Neuronal stem cell (in vitro differentiated cells): ENCODE measurements at regions not wholly inside any gene's neighbourhood (a gene's known extent, or its start where the extent isn't known, plus 50 kb on each side); places are given as distances from the start of the nearest gene placed in this dataset.

Experiments
- DNase-seq: peaks from one replicate; pipeline ENCODE4 v3.0.0-alpha.2; 2013; ENCODE audit warnings: low spot score
- H2AFZ ChIP-seq: one replicate; pipeline ENCODE4 v1.6.1; 2013; ENCODE audit warnings: mild to moderate bottlenecking, low read length, inconsistent platforms
- H2AK5ac ChIP-seq: 2 replicates; pipeline ENCODE4 v1.6.1; 2013; ENCODE audit warnings: low read depth, mild to moderate bottlenecking, inconsistent platforms, low read length, moderate library complexity, mixed read lengths
- H2BK120ac ChIP-seq: 2 replicates; pipeline ENCODE4 v1.6.1; 2013; ENCODE audit warnings: low read depth, mild to moderate bottlenecking, inconsistent platforms, low read length, moderate library complexity, mixed read lengths
- H2BK12ac ChIP-seq: one replicate; pipeline ENCODE4 v1.6.1; 2013; ENCODE audit warnings: low read length, inconsistent platforms
- H2BK15ac ChIP-seq: 2 replicates; pipeline ENCODE4 v1.6.1; 2013; ENCODE audit warnings: mild to moderate bottlenecking, low read length, inconsistent platforms, mixed read lengths
- H2BK5ac ChIP-seq: one replicate; pipeline ENCODE4 v1.6.1; 2013; ENCODE audit warnings: inconsistent platforms, mild to moderate bottlenecking, low read length, moderate library complexity
- H3K14ac ChIP-seq: one replicate; pipeline ENCODE4 v1.6.1; 2013; ENCODE audit warnings: low read length, inconsistent platforms
- H3K18ac ChIP-seq: 2 replicates; pipeline ENCODE4 v1.6.1; 2013; ENCODE audit warnings: low read length, inconsistent platforms
- H3K23ac ChIP-seq: 2 replicates; pipeline ENCODE4 v1.6.1; 2013; ENCODE audit warnings: low read depth, mild to moderate bottlenecking, mixed read lengths, low read length, inconsistent platforms; ENCODE audit not compliant: poor library complexity
- H3K27ac ChIP-seq: replicated peaks from 3 replicates; pipeline ENCODE4 v1.5.1; 2013; ENCODE audit warnings: low read length, inconsistent platforms
- H3K27me3 ChIP-seq, 3 experiments: 2 replicates each; pipeline ENCODE4 v1.6.1; 2013; ENCODE audit warnings: low read length in 3 of 3, mild to moderate bottlenecking in 2 of 3, inconsistent platforms in 1 of 3, low read depth in 1 of 3, mixed read lengths in 1 of 3, moderate library complexity in 1 of 3; ENCODE audit not compliant: control insufficient read depth in 3 of 3, insufficient read depth in 3 of 3
- H3K36me3 ChIP-seq, 2 donors: replicated peaks in 1 of 2; 2 replicates each; pipeline ENCODE4 v1.6.1; 2013; ENCODE audit warnings: low read length in 2 of 2; ENCODE audit not compliant: control insufficient read depth in 2 of 2, insufficient read depth in 2 of 2
- H3K4ac ChIP-seq: 2 replicates; pipeline ENCODE4 v1.6.1; 2013; ENCODE audit warnings: inconsistent platforms, mild to moderate bottlenecking, low read length, moderate library complexity
- H3K4me1 ChIP-seq, 2 donors: 1 replicate in 1 of 2; 2 replicates in 1 of 2; pipeline ENCODE4 v1.6.1; 2013; ENCODE audit warnings: low read length in 2 of 2, low read depth in 1 of 2; ENCODE audit not compliant: control insufficient read depth in 2 of 2, insufficient read depth in 1 of 2
- H3K4me2 ChIP-seq: one replicate; pipeline ENCODE4 v1.6.1; 2013; ENCODE audit warnings: mild to moderate bottlenecking, low read length, inconsistent platforms; ENCODE audit not compliant: insufficient read depth, poor library complexity, severe bottlenecking
- H3K4me3 ChIP-seq, 2 donors: 2 replicates each; pipeline ENCODE4 v1.5.1; 2013; ENCODE audit warnings: low read length in 2 of 2, mild to moderate bottlenecking in 2 of 2, inconsistent platforms in 1 of 2, moderate library complexity in 1 of 2
- H3K79me1 ChIP-seq: one replicate; pipeline ENCODE4 v1.6.1; 2013; ENCODE audit warnings: low read depth, mild to moderate bottlenecking, inconsistent platforms, low read length, moderate library complexity
- H3K9ac ChIP-seq: one replicate; pipeline ENCODE4 v1.6.1; 2013; ENCODE audit warnings: mild to moderate bottlenecking, low read depth, low read length, inconsistent platforms; ENCODE audit not compliant: poor library complexity
- H3K9me3 ChIP-seq, 2 donors: replicated peaks in 1 of 2; 2 replicates each; pipeline versions ENCODE3 to v1.6.1; 2013; ENCODE audit warnings: low read length in 2 of 2, mild to moderate bottlenecking in 2 of 2, inconsistent platforms in 1 of 2, low read depth in 1 of 2, mixed read lengths in 1 of 2, moderate library complexity in 1 of 2; ENCODE audit not compliant: control insufficient read depth in 2 of 2, insufficient read depth in 1 of 2
- H4K8ac ChIP-seq: one replicate; pipeline ENCODE4 v1.6.1; 2013; ENCODE audit warnings: low read depth, mild to moderate bottlenecking, inconsistent platforms, low read length, moderate library complexity
- H4K91ac ChIP-seq: one replicate; pipeline ENCODE4 v1.6.1; 2013; ENCODE audit warnings: low read length, low read depth, mild to moderate bottlenecking, inconsistent platforms; ENCODE audit not compliant: poor library complexity
- WGBS, 2 donors: extraction: QIAGEN DNeasy Blood & Tissue Kit; methylation state at CpG; one replicate each; pipeline ENCODE4 v1.1.7; 2013; ENCODE audit warnings: missing lambda C conversion rate in 2 of 2, mixed read lengths in 1 of 2; ENCODE audit not compliant: insufficient read length in 2 of 2, insufficient replicate concordance in 1 of 2; ENCODE audit errors: extremely low coverage in 2 of 2; 5-methylcytosine and 5-hydroxymethylcytosine counted together

- H3K4me1 ChIP-seq: peaks cover 0 to 2% of the 10 kb centered on the region in 2 donors
- H3K23ac ChIP-seq: no peak overlapping the region
- H3K9me3 ChIP-seq: no peaks in the 10 kb centered on the region
- H4K8ac ChIP-seq: no peak overlapping the region
- no peaks in the 10 kb centered on the region for H3K36me3 ChIP-seq
- H2AFZ ChIP-seq: no peak overlapping the region
- H2BK12ac ChIP-seq: no peak overlapping the region
- H3K4me2 ChIP-seq: no peak overlapping the region
- H2BK15ac ChIP-seq: no peak overlapping the region
- DNase-seq: no peak
- no peak overlapping the region for H3K14ac ChIP-seq
- no peak overlapping the region for H4K91ac ChIP-seq
- WGBS, 2 donors: no CpG with 5 or more reads among the region's 2 CpGs
- H3K27ac ChIP-seq: no peak overlapping the region
- H3K4ac ChIP-seq: no peak overlapping the region
- no peak overlapping the region for H2AK5ac ChIP-seq
- H3K79me1 ChIP-seq: no peaks in the 10 kb centered on the region
- no peak overlapping the region for H3K9ac ChIP-seq
- H3K18ac ChIP-seq: no peak overlapping the region
- no peak overlapping the region for H2BK120ac ChIP-seq
- H3K27me3 ChIP-seq: no peaks in the 10 kb centered on the region
- H3K4me3 ChIP-seq: no peak overlapping the region
- no peak overlapping the region for H2BK5ac ChIP-seq
Observed at GRCh38 chr16:20137909-20138308, 64.2 kb upstream of the GPR139 start.

- WGBS, 2 donors: no CpG with 5 or more reads among the region's 5 CpGs
- Histone ChIP-seq H3K18ac (no peak overlapping the region), H2AFZ (no peak overlapping the region), H2BK12ac (no peak overlapping the region), H3K9me3 (no peaks in the 10 kb centered on the region), H4K91ac (no peak overlapping the region), H4K8ac (no peak overlapping the region), H3K27ac (no peak overlapping the region), H3K79me1 (no peaks in the 10 kb centered on the region), H3K4me3 (no peak overlapping the region), H3K4ac (no peak overlapping the region), H3K4me2 (no peak overlapping the region), H3K23ac (no peak overlapping the region), H3K27me3 (no peaks in the 10 kb centered on the region), H2AK5ac (no peak overlapping the region), H3K14ac (no peak overlapping the region), H3K4me1 (peaks cover 0 to 2% of the 10 kb centered on the region in 2 donors), H2BK5ac (no peak overlapping the region), H2BK120ac (no peak overlapping the region), H2BK15ac (no peak overlapping the region), H3K36me3 (no peaks in the 10 kb centered on the region), H3K9ac (no peak overlapping the region)
- DNase-seq: no peak
Observed at GRCh38 chr16:20137194-20137593, 63.5 kb upstream of the GPR139 start.

GRCh38 chr16:20136446-20136968 lies 62.8 kb upstream of the GPR139 start:
- no peak overlapping the region for H3K18ac ChIP-seq
- no CpG with 5 or more reads among the region's 2 CpGs for WGBS, 2 donors
- H3K4me3 ChIP-seq: no peak overlapping the region
- no peak overlapping the region for H3K4me2 ChIP-seq
- H3K36me3 ChIP-seq: no peaks in the 10 kb centered on the region
- no peaks in the 10 kb centered on the region for H3K9me3 ChIP-seq
- H2BK15ac ChIP-seq: no peak overlapping the region
- H2AK5ac ChIP-seq: no peak overlapping the region
- no peak overlapping the region for H4K8ac ChIP-seq
- no peak overlapping the region for H2BK120ac ChIP-seq
- H2BK5ac ChIP-seq: no peak overlapping the region
- H3K4ac ChIP-seq: no peak overlapping the region
- no peak for DNase-seq
- no peak overlapping the region for H3K23ac ChIP-seq
- H3K14ac ChIP-seq: no peak overlapping the region
- H3K9ac ChIP-seq: no peak overlapping the region
- H3K27me3 ChIP-seq: no peaks in the 10 kb centered on the region
- no peaks in the 10 kb centered on the region for H3K4me1 ChIP-seq
- no peak overlapping the region for H2BK12ac ChIP-seq
- H4K91ac ChIP-seq: no peak overlapping the region
- no peaks in the 10 kb centered on the region for H3K79me1 ChIP-seq
- no peak overlapping the region for H2AFZ ChIP-seq
- H3K27ac ChIP-seq: no peak overlapping the region

- Histone ChIP-seq H2AK5ac (no peak overlapping the region), H3K27me3 (no peaks in the 10 kb centered on the region), H3K36me3 (no peaks in the 10 kb centered on the region), H3K4me2 (no peak overlapping the region), H3K79me1 (no peaks in the 10 kb centered on the region), H3K9me3 (no peaks in the 10 kb centered on the region), H2BK120ac (no peak overlapping the region), H2BK5ac (no peak overlapping the region), H3K18ac (no peak overlapping the region), H3K4me3 (no peak overlapping the region), H2BK15ac (no peak overlapping the region), H3K14ac (no peak overlapping the region), H2BK12ac (no peak overlapping the region), H3K4me1 (no peaks in the 10 kb centered on the region), H3K27ac (no peak overlapping the region), H3K23ac (no peak overlapping the region), H3K4ac (no peak overlapping the region), H4K91ac (no peak overlapping the region), H3K9ac (no peak overlapping the region), H2AFZ (no peak overlapping the region), H4K8ac (no peak overlapping the region)
- DNase-seq: no peak
Observed at GRCh38 chr16:20129375-20129774, 55.7 kb upstream of the GPR139 start.
